Left renal pelvis (tissue), 4 donors: ENCODE measurements at regions not wholly inside any gene's neighbourhood (a gene's known extent, or its start where the extent isn't known, plus 50 kb on each side); places are given as distances from the start of the nearest gene placed in this dataset.

ENCODE experiments used
- DNase-seq, 4 donors: peaks; one replicate each; pipeline ENCODE4 v3.0.0-alpha.2; 2013; ENCODE audit warnings: low read depth in 4 of 4, low spot score in 3 of 4

- no peak for DNase-seq
Measured at GRCh38 chr12:85352016-85352415, 72.0 kb downstream of the ALX1 start.

DNA sequence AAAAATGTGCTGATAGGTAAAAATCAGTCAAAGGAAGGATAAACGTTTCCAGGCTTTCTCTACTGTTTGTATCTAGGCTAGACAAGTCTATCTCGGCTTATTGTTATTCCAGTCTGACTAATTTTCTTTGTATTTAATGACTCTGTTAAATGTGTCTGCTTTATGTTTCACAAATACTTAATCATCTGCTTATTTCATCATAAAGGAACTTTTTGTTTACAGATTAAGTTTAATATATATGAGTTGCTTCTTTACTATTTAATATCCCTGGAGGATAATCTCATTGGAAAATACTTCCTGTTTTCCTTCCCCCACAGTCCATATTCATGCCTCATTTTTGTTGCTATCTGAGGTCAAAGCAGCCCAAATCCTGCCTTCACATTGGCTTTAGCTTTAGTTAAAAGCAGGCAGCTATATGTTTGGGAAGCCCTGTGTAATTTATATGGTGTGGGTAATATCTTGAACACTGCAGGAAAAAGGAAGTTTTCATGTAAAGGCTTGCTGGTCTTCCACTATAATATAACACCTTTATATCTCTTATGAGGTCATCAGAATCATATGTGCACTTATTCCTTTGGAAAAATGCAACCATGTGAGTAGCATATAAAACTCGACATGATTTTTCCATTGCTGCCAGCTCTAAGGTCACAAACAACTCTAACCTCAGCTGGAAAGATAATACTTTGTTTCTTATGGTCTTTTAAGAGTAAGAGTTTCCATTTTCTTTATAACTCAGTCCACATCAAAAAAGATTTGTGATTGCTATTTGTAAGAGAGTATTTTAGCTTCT is 76.8 kb downstream of the ALX1 start:
- DNase-seq = no peak

DNA sequence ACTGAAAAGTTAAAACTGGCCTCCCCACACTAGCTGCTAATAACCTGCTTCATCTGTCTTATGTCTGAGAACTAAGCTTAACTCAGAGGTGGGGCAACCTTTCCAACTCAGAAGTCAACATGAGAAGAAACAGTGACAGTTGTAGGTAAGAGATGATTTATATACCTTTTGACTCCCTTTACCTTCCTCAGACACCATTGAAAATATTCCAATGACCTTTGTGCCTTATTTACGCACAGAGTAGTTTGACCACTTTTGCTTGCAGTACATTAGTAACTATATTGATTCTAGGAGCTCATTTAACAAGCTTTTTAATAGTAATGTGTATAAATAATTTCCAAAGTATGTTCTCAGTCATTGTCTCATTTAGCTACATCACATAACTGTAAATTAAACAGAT is 77.6 kb downstream of the ALX1 start:
- no peak for DNase-seq

GRCh38 chr12:85358715-85359114 is 78.7 kb downstream of the ALX1 start:
- DNase-seq = no peak

GRCh38 chr12:85363382-85364190 is 83.6 kb downstream of the ALX1 start:
- DNase-seq = no peak

DNA sequence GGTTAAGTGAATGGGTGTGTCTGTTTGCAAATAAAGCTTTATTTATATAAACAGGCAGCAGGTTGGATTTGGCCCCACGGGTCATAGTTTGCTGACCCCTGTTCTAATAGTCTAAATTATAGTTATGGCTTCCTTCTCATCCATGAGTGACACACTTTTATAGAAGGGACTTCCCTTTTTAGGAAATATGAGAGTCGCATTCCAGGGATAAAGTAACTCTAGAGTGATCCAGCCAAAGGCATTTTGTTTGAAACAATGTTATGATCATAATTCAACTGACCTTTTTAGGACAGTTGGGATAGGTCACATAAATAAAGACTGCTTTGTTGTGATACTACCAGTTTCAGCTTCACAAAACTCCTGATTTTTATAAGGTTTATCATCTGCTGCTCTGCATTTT is 87.9 kb downstream of the ALX1 start:
- no peak for DNase-seq

DNA sequence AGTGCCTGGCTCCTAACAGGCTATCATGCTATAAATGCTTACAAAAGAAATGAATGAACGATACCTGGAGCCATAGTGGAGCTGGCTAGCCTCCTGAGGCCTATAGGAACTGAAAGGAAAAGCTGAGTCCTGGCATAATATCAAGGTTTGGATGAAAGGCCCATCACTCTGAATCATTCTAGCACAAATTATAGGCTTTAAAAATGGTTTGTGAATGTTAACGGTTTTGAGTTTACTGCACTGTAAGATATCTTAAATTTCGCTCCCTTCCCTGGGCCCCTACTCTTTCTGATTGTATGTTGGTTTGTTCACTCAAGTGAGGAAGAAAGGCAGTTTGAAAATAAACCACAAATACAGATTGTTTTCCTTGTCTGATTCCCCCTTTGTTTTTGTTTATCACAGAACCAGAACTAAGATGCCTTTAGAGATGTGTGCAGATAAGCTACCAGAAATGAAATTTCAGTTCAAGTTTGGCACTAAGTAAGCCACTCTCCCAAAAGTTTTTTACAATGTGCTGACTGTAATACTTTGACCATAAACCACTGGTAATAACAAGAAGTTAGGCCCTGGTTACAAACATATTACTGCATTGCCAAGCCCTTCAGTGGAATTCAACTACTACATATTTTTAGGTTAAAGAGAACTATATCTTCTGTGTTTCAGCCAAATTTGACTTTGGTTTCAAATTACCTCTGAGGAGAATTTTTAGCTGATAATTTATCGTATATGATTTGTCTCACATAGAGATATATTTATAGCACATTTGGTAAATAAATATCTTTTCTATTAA is 89.5 kb downstream of the ALX1 start:
- DNase-seq = no peak

DNA sequence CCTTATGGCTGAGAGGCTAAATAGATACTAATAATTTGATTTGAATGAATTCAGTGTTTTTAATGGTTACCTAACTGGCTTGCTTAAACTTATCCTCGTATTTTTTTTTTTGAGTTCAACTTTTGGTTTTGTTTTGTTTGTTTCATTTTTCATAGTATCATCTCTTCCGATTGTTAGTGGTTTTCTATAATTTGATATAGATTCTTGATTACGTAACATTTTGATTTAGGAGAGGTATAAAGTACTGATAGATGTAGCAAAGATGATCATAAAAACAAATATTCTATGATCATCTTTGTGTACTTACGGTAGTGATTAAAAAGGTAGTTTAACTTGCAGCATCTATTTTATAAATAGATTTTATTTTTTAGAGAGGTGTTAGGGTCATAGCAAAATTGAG is 93.0 kb downstream of the ALX1 start:
- DNase-seq = no peak

GRCh38 chr12:85374981-85375380 is 95.0 kb downstream of the ALX1 start:
- no peak for DNase-seq

DNA sequence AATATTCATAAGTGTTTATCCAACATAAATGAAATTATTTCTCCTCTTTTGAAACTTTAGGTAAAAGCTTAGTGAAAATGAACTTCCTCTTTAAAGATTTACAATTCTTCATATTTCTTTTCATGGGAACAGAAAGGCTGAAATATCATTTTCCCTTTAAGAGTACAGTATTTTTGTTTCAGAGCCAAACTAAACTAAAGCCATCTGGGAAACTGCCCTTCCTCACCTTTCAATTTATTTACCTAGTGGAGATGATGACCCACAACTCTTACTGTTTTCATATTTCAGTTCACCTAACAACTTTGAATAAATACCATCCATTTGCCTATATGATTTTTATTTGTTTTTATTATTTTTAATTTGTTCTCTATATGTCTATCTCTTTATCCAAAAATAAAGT is 105.4 kb downstream of the ALX1 start:
- DNase-seq = no peak

DNA sequence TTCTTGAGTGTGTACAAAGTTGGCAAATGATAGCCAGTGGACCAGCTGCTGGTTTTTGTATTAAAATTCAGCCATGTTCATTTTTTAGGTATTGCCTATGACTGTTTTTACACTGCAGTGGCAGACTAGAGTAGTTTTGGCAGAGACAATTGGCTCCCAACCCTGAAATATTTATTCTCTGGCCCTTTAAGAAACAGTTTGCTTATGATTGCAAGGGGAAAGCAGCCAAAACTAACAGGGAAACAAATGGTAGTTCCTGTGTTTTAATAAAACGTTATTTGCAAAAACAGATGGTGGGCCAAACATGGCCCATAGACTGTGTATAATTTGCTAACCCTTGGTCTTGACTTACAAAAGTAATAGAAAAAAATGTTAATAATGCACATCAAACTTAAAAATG is 110.2 kb downstream of the ALX1 start:
- no peak for DNase-seq

DNA sequence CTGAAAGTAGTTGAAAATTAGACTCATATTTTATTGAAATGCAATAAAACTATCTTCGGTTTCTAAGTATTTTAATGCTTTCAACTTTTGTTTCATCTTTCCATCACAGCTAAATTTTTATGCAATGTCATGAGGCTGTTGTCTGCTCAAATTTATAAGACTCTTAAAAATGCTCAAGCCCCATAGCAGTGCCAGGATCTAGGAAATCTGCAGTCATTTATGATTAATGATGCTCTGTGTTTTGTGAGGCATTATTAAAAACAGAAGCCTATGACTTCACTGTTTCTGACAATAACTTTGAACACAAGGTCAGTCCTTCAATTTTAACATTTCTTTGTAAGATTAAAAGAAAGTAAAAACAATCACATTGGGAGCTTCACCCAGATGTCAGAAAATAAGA is 112.5 kb downstream of the ALX1 start:
- no peak for DNase-seq

DNA sequence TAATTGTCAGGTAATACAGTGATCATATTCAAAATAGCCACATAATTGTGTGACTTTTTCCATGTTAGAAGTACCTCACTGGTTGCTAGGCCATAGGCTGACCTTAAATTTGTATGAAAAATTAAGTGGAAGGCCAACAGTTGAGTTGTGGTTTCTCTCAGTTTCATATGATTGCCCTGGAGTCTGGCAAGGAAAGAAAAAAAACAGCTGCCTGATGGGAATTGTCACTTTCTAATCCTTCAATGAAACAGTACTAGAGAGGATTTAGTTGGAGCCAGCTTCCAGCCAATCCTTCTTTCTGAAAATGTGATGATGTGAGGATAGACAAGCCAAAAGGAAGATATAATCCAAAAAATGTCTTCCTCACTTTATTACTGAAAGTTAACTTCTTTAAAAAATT is 113.6 kb downstream of the ALX1 start:
- no peak for DNase-seq

DNA sequence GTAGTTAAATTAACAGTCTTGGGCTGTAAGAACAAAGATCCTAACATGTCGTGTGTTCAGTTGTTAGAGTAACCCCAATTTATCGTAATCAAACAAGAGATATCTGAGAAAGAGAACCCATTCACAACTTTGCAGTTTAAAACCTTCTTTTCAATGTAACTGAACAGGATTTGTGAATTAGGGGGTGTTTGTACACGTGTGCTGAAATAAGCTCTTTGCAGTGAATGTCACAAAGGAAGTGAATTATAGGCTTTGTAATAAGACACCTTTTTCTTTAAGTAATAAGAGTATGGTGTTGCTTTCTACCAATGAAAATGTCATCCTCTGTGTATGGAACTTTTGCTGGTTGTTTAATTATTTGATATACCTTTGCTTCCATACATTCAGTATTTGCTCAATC is 114.0 kb downstream of the ALX1 start:
- no peak for DNase-seq

- no peak for DNase-seq
Measured at GRCh38 chr12:85394809-85395208, 114.8 kb downstream of the ALX1 start.

DNA sequence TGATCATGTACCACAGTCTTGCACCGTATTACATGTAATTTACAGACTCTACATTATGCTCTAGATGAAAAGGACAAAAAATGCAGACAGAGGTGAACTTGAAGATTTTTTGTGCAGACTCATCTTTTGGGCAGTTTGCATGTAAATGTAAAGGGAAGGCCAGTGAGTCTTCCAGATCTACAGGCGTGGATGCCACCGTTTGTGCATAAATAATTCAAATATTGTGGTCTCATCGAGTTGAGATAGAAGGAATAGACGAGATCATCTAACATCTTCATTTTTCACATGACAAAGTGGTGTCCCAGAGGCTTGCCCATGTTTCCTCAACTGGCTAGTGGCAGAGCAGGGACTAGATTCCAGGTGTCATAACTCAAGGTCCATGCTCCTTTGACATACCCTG is 125.2 kb downstream of the ALX1 start:
- no peak for DNase-seq

DNA sequence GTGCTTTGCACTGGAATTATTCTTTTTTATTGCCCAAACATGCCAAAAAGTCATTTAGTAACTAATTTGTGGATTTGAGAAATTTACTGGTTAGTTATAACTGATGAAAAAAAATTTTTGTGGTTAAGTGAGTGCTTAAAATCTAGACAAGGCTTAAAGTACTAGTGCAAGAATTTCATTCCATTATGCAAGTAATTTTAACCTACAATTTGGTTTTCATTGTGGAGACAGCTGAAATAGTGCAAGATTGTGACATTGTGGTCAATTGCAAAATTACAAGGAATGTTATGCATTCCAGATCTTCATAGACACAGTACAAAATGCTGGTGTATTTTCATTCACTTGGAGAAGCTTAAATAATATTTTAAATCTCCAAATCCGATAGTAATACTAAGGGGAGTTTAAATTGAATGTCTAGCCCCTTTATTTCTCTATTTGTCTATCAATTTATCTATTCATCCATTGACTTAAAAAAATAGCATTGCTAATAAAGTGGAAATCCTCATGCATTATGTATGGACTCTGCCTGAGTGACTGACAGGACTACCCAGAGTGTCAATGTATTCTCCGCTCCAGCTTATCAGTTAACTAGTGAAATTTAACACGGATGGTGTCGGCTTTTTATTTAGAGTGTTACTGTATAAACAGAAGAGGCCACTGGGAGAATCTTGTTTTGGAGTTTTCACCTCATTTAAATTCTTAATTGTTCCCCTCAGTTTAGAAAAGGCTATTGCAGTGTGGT is 125.9 kb downstream of the ALX1 start:
- no peak for DNase-seq

DNA sequence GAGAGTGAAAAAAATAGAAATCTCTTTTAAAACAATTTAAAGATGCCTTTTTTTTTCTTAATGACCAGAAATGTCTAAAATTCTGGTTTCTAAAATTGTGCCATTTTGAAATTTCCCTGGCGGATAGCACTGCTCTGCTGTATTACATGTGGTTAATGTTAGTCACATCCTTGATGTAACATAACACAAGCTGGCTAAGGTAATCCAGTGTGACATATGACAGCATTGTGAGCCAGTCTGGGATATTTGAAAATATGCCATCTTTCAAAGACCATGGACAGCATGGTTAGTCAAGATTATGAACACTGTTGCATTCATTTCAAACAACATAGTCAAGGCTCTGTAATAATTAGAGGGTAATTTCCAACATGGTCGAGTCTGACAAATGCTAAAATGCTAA is 133.2 kb downstream of the ALX1 start:
- no peak for DNase-seq

GRCh38 chr12:85422762-85423161 is 142.7 kb downstream of the ALX1 start:
- no peak for DNase-seq

DNA sequence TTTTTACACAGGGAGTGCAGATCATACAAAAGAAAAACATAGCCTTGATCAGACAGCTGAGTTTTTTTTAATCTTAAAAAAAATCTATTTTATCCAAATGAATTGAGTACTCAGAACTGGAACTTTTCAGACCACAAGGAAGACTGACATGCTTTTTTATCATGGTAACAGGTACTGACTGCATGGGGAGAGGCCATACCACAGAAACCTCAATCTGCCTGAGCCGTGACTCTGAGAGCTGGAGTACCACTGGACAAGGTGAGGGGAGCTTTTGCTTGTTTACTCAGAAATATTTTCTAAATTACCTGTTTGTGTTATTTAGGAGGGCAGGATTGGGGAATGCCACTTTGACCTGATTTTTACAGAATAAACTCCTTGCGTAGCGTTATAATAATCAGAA is 143.9 kb downstream of the ALX1 start:
- DNase-seq = no peak
